ENCODE measurements at regions not wholly inside any gene's neighbourhood (a gene's known extent, or its start where the extent isn't known, plus 50 kb on each side); places are given as distances from the start of the nearest gene placed in this dataset.

- H3K27me3 ChIP-seq (ENCODE audit: insufficient read depth, low read length, poor library complexity) = peaks cover 8% of the 10 kb centered on the region
- no peak overlapping the region for H3K9ac ChIP-seq (ENCODE audit: low read depth, low read length)
- no peak for ATAC-seq (ENCODE audit: insufficient read depth, low read depth)
- H3K4me2 ChIP-seq (ENCODE audit: insufficient read depth, low read length) = no peak overlapping the region
- H3K27ac ChIP-seq (ENCODE audit: low read length) = no peak overlapping the region
- H2AFZ ChIP-seq (ENCODE audit: low read depth, low read length) = no peak overlapping the region
- H3K4me3 ChIP-seq (ENCODE audit: low read depth in 1 of 2, low read length in 2 of 2) = no peak overlapping the region
- H3K4me1 ChIP-seq (ENCODE audit: insufficient read depth, low read length) = no peaks in the 10 kb centered on the region
- no peaks in the 10 kb centered on the region for H3K79me2 ChIP-seq (ENCODE audit: insufficient read depth, low read length)
- TF ChIP-seq, protein P1, sequence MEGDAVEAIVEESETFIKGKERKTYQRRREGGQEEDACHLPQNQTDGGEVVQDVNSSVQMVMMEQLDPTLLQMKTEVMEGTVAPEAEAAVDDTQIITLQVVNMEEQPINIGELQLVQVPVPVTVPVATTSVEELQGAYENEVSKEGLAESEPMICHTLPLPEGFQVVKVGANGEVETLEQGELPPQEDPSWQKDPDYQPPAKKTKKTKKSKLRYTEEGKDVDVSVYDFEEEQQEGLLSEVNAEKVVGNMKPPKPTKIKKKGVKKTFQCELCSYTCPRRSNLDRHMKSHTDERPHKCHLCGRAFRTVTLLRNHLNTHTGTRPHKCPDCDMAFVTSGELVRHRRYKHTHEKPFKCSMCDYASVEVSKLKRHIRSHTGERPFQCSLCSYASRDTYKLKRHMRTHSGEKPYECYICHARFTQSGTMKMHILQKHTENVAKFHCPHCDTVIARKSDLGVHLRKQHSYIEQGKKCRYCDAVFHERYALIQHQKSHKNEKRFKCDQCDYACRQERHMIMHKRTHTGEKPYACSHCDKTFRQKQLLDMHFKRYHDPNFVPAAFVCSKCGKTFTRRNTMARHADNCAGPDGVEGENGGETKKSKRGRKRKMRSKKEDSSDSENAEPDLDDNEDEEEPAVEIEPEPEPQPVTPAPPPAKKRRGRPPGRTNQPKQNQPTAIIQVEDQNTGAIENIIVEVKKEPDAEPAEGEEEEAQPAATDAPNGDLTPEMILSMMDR (IDR thresholded peaks at IDR 0.05; ENCODE audit: borderline replicate concordance, extremely low read depth, low read length, poor library complexity, severe bottlenecking) = no peak
- TF ChIP-seq EZH2 (IDR thresholded peaks at IDR 0.05; ENCODE audit: borderline replicate concordance, low read depth, low read length, severe bottlenecking) = no peak
- H4K20me1 ChIP-seq (ENCODE audit: insufficient read depth, low read length) = no peaks in the 10 kb centered on the region
- no peak for DNase-seq
- no peaks in the 10 kb centered on the region for H3K9me3 ChIP-seq (ENCODE audit: insufficient read depth, low read length, severe bottlenecking)
- no peaks in the 10 kb centered on the region for H3K36me3 ChIP-seq (ENCODE audit: insufficient read depth, low read length)
These were observed 310.9 kb upstream of the ZNF32 start for GRCh38 chr10:43959364-43960134.

DNA sequence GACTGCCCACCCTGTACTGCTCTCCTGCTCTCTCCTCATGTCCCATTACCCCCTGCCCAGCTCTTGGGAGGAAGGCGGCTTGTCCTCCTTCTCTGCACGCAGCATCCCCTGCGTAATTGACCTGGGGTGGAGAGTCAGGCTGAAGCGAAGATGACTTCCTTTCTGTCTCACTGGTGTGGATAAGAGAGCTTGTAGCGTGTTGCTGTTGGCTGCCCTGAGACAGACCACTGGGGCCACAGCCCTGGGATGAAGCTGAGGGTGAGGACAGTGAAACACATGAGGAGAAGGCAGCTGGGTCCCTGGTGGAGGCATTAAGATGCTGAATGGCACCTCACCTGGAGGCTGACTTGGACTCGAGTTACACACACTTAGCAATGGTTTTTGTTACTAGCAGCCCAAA lies 310.3 kb upstream of the ZNF32 start:
- H4K20me1 ChIP-seq (ENCODE audit: insufficient read depth, low read length) = no peaks in the 10 kb centered on the region
- H3K36me3 ChIP-seq (ENCODE audit: insufficient read depth, low read length) = no peaks in the 10 kb centered on the region
- no peak overlapping the region for H2AFZ ChIP-seq (ENCODE audit: low read depth, low read length)
- TF ChIP-seq, protein P1 (IDR thresholded peaks at IDR 0.05; ENCODE audit: borderline replicate concordance, extremely low read depth, low read length, poor library complexity, severe bottlenecking) = no peak
- no peak for TF ChIP-seq EZH2 (IDR thresholded peaks at IDR 0.05; ENCODE audit: borderline replicate concordance, low read depth, low read length, severe bottlenecking)
- no peak overlapping the region for H3K4me3 ChIP-seq (ENCODE audit: low read depth in 1 of 2, low read length in 2 of 2)
- H3K4me2 ChIP-seq (ENCODE audit: insufficient read depth, low read length) = no peak overlapping the region
- no peaks in the 10 kb centered on the region for H3K79me2 ChIP-seq (ENCODE audit: insufficient read depth, low read length)
- ATAC-seq (ENCODE audit: insufficient read depth, low read depth) (no peak), DNase-seq (no peak)
- H3K27me3 ChIP-seq (ENCODE audit: insufficient read depth, low read length, poor library complexity) = peaks cover 6% of the 10 kb centered on the region
- H3K27ac ChIP-seq (ENCODE audit: low read length) = no peak overlapping the region
- H3K9ac ChIP-seq (ENCODE audit: low read depth, low read length) = no peak overlapping the region
- H3K9me3 ChIP-seq (ENCODE audit: insufficient read depth, low read length, severe bottlenecking) = no peaks in the 10 kb centered on the region
- H3K4me1 ChIP-seq (ENCODE audit: insufficient read depth, low read length) = no peaks in the 10 kb centered on the region

DNA sequence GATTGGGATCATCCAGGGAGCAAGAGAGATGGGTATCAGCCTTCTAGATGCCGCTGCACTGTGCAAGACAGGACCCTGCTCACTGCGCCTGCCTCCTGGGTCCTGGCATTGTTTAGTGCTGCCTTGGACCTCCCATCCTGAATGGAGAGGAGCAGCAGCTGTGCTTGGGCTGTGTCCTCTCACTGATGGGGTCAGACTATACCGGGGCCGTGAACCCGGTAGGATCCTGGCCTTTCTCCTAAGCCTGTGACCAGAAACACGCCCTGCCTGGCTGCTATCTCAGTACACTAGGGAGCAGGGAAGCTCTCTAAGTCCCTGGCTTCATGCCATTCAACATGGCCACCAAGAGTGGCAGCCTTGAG lies 309.4 kb upstream of the ZNF32 start:
- Histone ChIP-seq H3K36me3 (ENCODE audit: insufficient read depth, low read length) (no peaks in the 10 kb centered on the region), H3K27ac (ENCODE audit: low read length) (no peak overlapping the region), H3K4me3 (ENCODE audit: low read depth in 1 of 2, low read length in 2 of 2) (no peak overlapping the region), H3K9me3 (ENCODE audit: insufficient read depth, low read length, severe bottlenecking) (no peaks in the 10 kb centered on the region), H3K9ac (ENCODE audit: low read depth, low read length) (no peak overlapping the region), H2AFZ (ENCODE audit: low read depth, low read length) (no peak overlapping the region), H4K20me1 (ENCODE audit: insufficient read depth, low read length) (no peaks in the 10 kb centered on the region), H3K79me2 (ENCODE audit: insufficient read depth, low read length) (no peaks in the 10 kb centered on the region), H3K4me1 (ENCODE audit: insufficient read depth, low read length) (no peaks in the 10 kb centered on the region), H3K4me2 (ENCODE audit: insufficient read depth, low read length) (no peak overlapping the region), H3K27me3 (ENCODE audit: insufficient read depth, low read length, poor library complexity) (peaks cover 11% of the 10 kb centered on the region)
- DNase-seq (no peak), ATAC-seq (ENCODE audit: insufficient read depth, low read depth) (no peak)
- TF ChIP-seq, protein P1 (IDR thresholded peaks at IDR 0.05; ENCODE audit: borderline replicate concordance, extremely low read depth, low read length, poor library complexity, severe bottlenecking) = no peak
- TF ChIP-seq EZH2 (IDR thresholded peaks at IDR 0.05; ENCODE audit: borderline replicate concordance, low read depth, low read length, severe bottlenecking) = no peak
